Smooth muscle cell (in vitro differentiated cells): ENCODE measurements at regions not wholly inside any gene's neighbourhood (a gene's known extent, or its start where the extent isn't known, plus 50 kb on each side); places are given as distances from the start of the nearest gene placed in this dataset.
A peak's percentile ranks its signal among the peaks of the same experiment; 100 is the strongest.

ENCODE experiments used
- DNase-seq: peaks from one replicate; lab custom pipeline; 2025; ENCODE audit not compliant: unreplicated experiment; lab: John Stamatoyannopoulos, UW
- H2AFZ ChIP-seq: fragments of 200-600 bp; sonication (generic); 2 replicates; pipeline ENCODE4 v1.6.0; 2016; ENCODE audit warnings: antibody characterized with exemption, low read depth, mild to moderate bottlenecking
- H3F3A ChIP-seq: fragments of 200-600 bp; sonication (generic); 2 replicates; pipeline ENCODE4 v1.6.0; 2017; ENCODE audit warnings: antibody characterized with exemption, low read depth
- H3K27ac ChIP-seq: fragments of 200-600 bp; sonication (generic); 2 replicates; pipeline ENCODE4 v1.5.1; 2016; ENCODE audit warnings: low read depth, mild to moderate bottlenecking
- H3K27me3 ChIP-seq: fragments of 200-600 bp; sonication (generic); 2 replicates; pipeline ENCODE4 v1.6.1; 2016; ENCODE audit warnings: low read depth, mild to moderate bottlenecking
- H3K36me3 ChIP-seq: fragments of 200-600 bp; sonication (generic); 2 replicates; pipeline ENCODE4 v1.5.1; 2016; ENCODE audit warnings: low read depth
- H3K4me1 ChIP-seq: fragments of 200-600 bp; sonication (generic); 2 replicates; pipeline ENCODE4 v1.5.1; 2016; ENCODE audit warnings: low read depth
- H3K4me2 ChIP-seq: fragments of 200-600 bp; sonication (generic); 2 replicates; pipeline ENCODE4 v1.6.0; 2016; ENCODE audit warnings: mild to moderate bottlenecking
- H3K4me3 ChIP-seq: fragments of 200-600 bp; sonication (generic); 2 replicates; pipeline ENCODE4 v1.5.1; 2016; ENCODE audit warnings: mild to moderate bottlenecking
- H3K79me2 ChIP-seq: fragments of 200-600 bp; sonication (generic); 2 replicates; pipeline ENCODE4 v1.6.0; 2016; ENCODE audit warnings: low read depth, mild to moderate bottlenecking
- H3K9ac ChIP-seq: fragments of 200-600 bp; sonication (generic); 2 replicates; pipeline ENCODE4 v1.6.0; 2016; ENCODE audit warnings: low read depth
- H3K9me3 ChIP-seq: fragments of 200-600 bp; sonication (generic); replicated peaks from 2 replicates; pipeline ENCODE4 v1.5.1; 2016; ENCODE audit warnings: low read depth
- H4K20me1 ChIP-seq: fragments of 200-600 bp; sonication (generic); 2 replicates; pipeline ENCODE4 v1.6.0; 2016; ENCODE audit warnings: low read depth
- WGBS: methylation state at CpG from one replicate; pipeline ENCODE4 v1.1.7; 2016; ENCODE audit warnings: low lambda C conversion rate; 5-methylcytosine and 5-hydroxymethylcytosine counted together
- TF ChIP-seq, protein P1 (sequence below): fragments of 200-600 bp; sonication (generic); IDR thresholded peaks from 2 replicates; pipeline ENCODE4 v1.5.1; 2017; ENCODE audit warnings: borderline replicate concordance, mild to moderate bottlenecking, antibody characterized with exemption; ENCODE audit not compliant: insufficient read depth, poor library complexity, severe bottlenecking

- Histone ChIP-seq H3K4me3 (peak overlapping the region; percentile 74), H4K20me1 (no peaks in the 10 kb centered on the region), H3K27ac (no peak overlapping the region), H3K4me1 (peaks cover 13% of the 10 kb centered on the region), H3F3A (no peaks in the 10 kb centered on the region), H3K79me2 (no peaks in the 10 kb centered on the region), H2AFZ (peak overlapping the region; percentile 85), H3K9ac (no peak overlapping the region), H3K4me2 (peak overlapping the region; percentile 85), H3K9me3 (no peaks in the 10 kb centered on the region), H3K36me3 (no peaks in the 10 kb centered on the region), H3K27me3 (peaks cover 37% of the 10 kb centered on the region)
- TF ChIP-seq, protein P1, sequence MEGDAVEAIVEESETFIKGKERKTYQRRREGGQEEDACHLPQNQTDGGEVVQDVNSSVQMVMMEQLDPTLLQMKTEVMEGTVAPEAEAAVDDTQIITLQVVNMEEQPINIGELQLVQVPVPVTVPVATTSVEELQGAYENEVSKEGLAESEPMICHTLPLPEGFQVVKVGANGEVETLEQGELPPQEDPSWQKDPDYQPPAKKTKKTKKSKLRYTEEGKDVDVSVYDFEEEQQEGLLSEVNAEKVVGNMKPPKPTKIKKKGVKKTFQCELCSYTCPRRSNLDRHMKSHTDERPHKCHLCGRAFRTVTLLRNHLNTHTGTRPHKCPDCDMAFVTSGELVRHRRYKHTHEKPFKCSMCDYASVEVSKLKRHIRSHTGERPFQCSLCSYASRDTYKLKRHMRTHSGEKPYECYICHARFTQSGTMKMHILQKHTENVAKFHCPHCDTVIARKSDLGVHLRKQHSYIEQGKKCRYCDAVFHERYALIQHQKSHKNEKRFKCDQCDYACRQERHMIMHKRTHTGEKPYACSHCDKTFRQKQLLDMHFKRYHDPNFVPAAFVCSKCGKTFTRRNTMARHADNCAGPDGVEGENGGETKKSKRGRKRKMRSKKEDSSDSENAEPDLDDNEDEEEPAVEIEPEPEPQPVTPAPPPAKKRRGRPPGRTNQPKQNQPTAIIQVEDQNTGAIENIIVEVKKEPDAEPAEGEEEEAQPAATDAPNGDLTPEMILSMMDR: no peak
- 3% methylated on average over 18 of the region's 21 CpGs for WGBS
- DNase-seq: no peak
Observed at GRCh38 chr4:24472161-24472510, 112.2 kb downstream of the DHX15 start.

DNA sequence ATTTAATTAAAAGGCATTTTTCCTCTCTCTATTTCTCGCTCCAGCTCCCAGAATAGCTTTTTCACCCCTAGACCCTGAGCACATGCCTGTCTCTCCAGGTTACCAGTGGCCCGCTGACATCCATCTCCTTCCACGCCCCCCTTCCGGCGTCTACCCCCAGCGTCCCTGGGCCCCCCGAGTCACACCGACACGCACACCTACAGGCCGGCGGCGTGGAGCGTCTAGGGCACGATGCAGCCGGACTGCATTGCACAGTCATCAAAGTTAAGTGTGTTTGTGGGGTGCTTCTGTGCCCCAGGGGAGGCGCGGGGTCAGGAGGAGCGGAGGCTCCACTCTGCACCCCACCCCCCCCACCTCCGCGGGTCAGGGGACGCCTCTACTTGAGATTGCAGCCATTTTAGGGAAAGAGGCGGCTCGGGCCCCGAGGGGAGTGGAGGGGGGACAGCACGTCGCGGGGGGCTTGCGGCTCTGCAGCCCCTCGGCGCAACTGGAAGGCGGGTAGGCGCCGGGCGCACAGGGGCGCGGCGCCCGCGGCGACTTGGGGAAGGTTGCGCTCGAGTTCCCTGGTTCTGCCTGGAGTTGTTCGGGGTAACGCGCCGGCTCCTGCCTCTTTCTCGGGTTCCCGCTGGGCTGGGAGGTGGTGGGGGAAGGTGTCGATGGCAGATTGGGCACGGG, 112.7 kb downstream of the DHX15 start:
- H2AFZ ChIP-seq: peak overlapping the region; percentile 85
- DNase-seq: peak; percentile 41
- peak overlapping the region; percentile 85 for H3K4me2 ChIP-seq
- no peak overlapping the region for H3K9ac ChIP-seq
- TF ChIP-seq, protein P1: no peak
- WGBS: 4% methylated on average over 37 of the region's 50 CpGs
- H3K27me3 ChIP-seq: peaks cover 40% of the 10 kb centered on the region
- H3K27ac ChIP-seq: no peak overlapping the region
- no peaks in the 10 kb centered on the region for H3K79me2 ChIP-seq
- no peaks in the 10 kb centered on the region for H3F3A ChIP-seq
- H3K9me3 ChIP-seq: no peaks in the 10 kb centered on the region
- peaks cover 13% of the 10 kb centered on the region for H3K4me1 ChIP-seq
- no peaks in the 10 kb centered on the region for H4K20me1 ChIP-seq
- peak overlapping the region; percentile 74 for H3K4me3 ChIP-seq
- H3K36me3 ChIP-seq: no peaks in the 10 kb centered on the region

DNA sequence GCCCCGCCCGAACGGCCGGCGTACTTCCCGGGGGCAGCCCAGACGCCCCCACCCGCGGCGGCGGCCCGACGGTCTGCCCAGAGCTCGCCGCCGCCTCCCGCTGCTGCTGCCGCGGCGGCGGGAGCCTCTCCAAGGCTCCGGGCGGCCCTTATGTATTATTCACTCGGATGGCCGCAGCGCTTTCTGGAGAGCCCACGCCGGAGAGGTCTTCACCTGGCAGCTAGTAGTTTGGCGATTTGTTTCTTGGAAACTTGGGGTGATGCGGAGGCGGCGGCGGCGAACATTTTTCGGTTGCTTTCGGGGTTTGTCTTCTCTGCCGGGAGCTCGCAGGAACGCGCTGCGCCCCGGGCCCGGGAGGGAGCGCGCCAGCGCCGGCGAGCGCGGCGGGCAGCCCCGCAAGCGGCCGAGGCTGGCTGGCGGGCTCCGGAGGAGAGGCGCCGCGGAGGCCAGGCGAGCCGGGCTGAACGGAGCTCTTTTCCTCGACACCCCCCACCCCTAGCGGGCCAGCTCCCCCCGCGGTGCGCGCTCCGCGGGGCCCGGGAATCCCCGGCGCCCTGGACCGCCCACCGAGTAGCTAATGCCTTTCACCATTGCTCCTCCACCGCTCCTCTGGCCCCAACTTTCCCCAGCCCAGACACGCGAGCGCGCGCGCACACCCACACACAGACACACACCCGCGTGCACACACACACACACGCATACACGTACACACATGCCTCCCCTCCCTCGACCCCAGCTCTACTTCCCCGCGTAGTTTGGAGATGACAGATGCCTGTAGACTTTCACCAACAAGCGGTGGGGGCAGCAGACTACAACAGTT, 113.5 kb downstream of the DHX15 start:
- no peak overlapping the region for H3K9ac ChIP-seq
- TF ChIP-seq, protein P1: no peak

More for the DNA sequence above, 113.5 kb downstream of the DHX15 start:
- peaks cover 43% of the 10 kb centered on the region for H3K27me3 ChIP-seq
- H3K4me1 ChIP-seq: peaks cover 13% of the 10 kb centered on the region
- H3K4me3 ChIP-seq: peak overlapping the region; percentile 74
- H3K4me2 ChIP-seq: peak overlapping the region; percentile 85
- H4K20me1 ChIP-seq: no peaks in the 10 kb centered on the region
- no peaks in the 10 kb centered on the region for H3K36me3 ChIP-seq
- H3K9me3 ChIP-seq: no peaks in the 10 kb centered on the region
- no peaks in the 10 kb centered on the region for H3K79me2 ChIP-seq
- DNase-seq: peak; percentile 43
- 1% methylated on average over 69 of the region's 90 CpGs for WGBS
- H3K27ac ChIP-seq: no peak overlapping the region
- H3F3A ChIP-seq: no peaks in the 10 kb centered on the region
- H2AFZ ChIP-seq: peak overlapping the region; percentile 85
